ENCODE measurements at regions not wholly inside any gene's neighbourhood (a gene's known extent, or its start where the extent isn't known, plus 50 kb on each side); places are given as distances from the start of the nearest gene placed in this dataset.
A peak's percentile ranks its signal among the peaks of the same experiment; 100 is the strongest.

DNA sequence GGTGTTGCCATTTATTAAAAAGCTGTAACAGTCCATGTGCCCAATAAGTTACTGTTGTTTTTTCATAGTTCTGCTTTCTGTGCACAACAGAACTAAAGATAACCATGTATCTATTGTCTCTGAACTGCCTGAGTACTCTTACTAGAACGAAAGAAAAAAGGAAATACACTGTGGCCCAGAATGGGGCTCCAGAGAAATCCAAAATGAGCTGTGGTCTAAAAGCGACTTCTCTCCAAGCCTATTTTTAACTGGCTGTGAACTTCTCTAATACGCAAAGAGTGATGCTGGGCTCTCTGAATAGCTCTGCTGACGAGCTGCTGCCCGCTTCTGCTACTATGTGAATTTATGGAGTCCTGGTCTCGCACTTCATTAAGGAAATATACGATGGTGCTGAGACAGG lies 56.2 kb upstream of the LPP start:
- H3K36me3 ChIP-seq = no peaks in the 10 kb centered on the region
- no peak for DNase-seq
- no peaks in the 10 kb centered on the region for H3K4me1 ChIP-seq
- TF ChIP-seq, protein P1, sequence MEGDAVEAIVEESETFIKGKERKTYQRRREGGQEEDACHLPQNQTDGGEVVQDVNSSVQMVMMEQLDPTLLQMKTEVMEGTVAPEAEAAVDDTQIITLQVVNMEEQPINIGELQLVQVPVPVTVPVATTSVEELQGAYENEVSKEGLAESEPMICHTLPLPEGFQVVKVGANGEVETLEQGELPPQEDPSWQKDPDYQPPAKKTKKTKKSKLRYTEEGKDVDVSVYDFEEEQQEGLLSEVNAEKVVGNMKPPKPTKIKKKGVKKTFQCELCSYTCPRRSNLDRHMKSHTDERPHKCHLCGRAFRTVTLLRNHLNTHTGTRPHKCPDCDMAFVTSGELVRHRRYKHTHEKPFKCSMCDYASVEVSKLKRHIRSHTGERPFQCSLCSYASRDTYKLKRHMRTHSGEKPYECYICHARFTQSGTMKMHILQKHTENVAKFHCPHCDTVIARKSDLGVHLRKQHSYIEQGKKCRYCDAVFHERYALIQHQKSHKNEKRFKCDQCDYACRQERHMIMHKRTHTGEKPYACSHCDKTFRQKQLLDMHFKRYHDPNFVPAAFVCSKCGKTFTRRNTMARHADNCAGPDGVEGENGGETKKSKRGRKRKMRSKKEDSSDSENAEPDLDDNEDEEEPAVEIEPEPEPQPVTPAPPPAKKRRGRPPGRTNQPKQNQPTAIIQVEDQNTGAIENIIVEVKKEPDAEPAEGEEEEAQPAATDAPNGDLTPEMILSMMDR (IDR thresholded peaks at IDR 0.05) = no peak
- TF ChIP-seq POLR2A (IDR thresholded peaks at IDR 0.05) = no peak
- H3K27me3 ChIP-seq = no peaks in the 10 kb centered on the region
- no peaks in the 10 kb centered on the region for H3K9me3 ChIP-seq
- intact Hi-C loops (cut with DNase I; ENCODE audit: low total_unique reads) = no loop called here
- H3K27ac ChIP-seq = peak overlapping the region in 1 of 2 donors; percentile 27
- H3K4me3 ChIP-seq = no peak overlapping the region

DNA sequence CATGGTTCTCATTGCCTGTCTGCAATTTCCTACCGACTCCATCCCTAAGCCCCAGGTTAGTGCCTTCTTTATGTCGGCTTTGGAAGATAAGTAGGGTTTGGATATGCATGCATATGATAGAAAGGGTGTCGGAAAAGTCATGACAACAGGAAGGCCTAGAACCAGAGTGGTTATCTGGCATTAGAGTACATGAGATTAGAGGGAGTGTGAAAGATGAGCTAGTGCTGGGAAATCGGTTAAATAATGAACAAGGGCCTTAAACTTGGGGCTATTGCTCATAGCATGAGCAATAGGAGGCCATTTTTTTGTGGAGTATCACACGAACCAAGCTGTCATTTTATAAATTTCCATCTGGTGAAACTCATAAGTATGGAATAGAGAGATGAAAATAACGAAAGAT lies 54.0 kb upstream of the LPP start:
- no peak overlapping the region for H3K27ac ChIP-seq
- no peaks in the 10 kb centered on the region for H3K27me3 ChIP-seq
- H3K4me3 ChIP-seq = no peak overlapping the region
- no peaks in the 10 kb centered on the region for H3K4me1 ChIP-seq
- intact Hi-C loops (cut with DNase I; ENCODE audit: low total_unique reads) = no loop called here
- H3K9me3 ChIP-seq = no peaks in the 10 kb centered on the region
- no peak for DNase-seq
- no peak for TF ChIP-seq POLR2A (IDR thresholded peaks at IDR 0.05)
- TF ChIP-seq, protein P1 (IDR thresholded peaks at IDR 0.05) = no peak
- no peaks in the 10 kb centered on the region for H3K36me3 ChIP-seq

DNA sequence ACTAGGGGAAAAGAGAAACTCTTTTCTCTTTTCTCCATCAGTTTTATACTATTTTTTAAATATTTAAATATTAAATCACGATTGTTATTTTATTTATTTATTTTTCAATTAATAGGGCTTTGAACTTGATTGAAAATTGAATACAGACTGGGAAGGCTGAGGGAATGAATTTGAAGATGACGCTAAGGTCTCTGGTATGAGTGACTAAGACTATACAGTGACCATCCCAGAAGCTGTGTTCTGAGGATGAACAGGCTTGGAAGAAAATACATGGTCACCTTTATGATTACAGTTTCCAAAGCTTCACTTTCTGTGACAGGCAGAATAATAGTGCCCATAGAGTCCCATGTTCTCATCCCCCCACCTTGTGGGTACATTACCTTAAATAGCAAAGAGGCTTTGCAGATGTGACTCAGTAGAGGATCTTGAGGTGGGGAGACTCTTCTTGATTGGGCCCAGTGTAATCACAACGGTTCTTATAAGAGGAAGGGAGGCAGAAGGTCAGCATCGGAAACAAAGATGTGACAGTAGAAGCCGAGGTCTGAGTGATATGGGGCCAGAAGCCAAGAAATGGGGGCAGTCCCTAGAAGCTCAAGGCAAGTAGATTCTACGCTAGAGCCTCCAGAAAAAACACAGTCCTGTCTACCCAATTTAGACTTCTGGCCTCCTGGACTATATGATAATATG lies 51.0 kb upstream of the LPP start:
- no peak for DNase-seq
- no peaks in the 10 kb centered on the region for H3K4me1 ChIP-seq
- intact Hi-C loops (cut with DNase I; ENCODE audit: low total_unique reads) = no loop called here
- no peaks in the 10 kb centered on the region for H3K27me3 ChIP-seq
- no peaks in the 10 kb centered on the region for H3K36me3 ChIP-seq
- no peaks in the 10 kb centered on the region for H3K9me3 ChIP-seq
- no peak overlapping the region for H3K4me3 ChIP-seq
- H3K27ac ChIP-seq = no peak overlapping the region
- TF ChIP-seq, protein P1 (IDR thresholded peaks at IDR 0.05) = no peak
- TF ChIP-seq POLR2A (IDR thresholded peaks at IDR 0.05) = no peak

GRCh38 chr3:188104050-188104449 lies 49.9 kb upstream of the LPP start:
- TF ChIP-seq POLR2A (IDR thresholded peaks at IDR 0.05) = no peak
- TF ChIP-seq, protein P1 (IDR thresholded peaks at IDR 0.05) = no peak
- Histone ChIP-seq H3K27me3 (no peaks in the 10 kb centered on the region), H3K27ac (no peak overlapping the region), H3K36me3 (no peaks in the 10 kb centered on the region), H3K4me3 (no peak overlapping the region), H3K4me1 (no peaks in the 10 kb centered on the region), H3K9me3 (no peaks in the 10 kb centered on the region)
- DNase-seq = no peak
- intact Hi-C loops (cut with DNase I; ENCODE audit: low total_unique reads) = no loop called here

Data from uterus (tissue), 3 donors.